GM23338 (cell line): ENCODE measurements at regions not wholly inside any gene's neighbourhood (a gene's known extent, or its start where the extent isn't known, plus 50 kb on each side); places are given as distances from the start of the nearest gene placed in this dataset.

ENCODE experiments used
- ATAC-seq: fragments of 200-7000 bp; cut with Tn5 transposase; 3 replicates; pipeline ENCODE4 v1.9.1; 2020
- DNase-seq: peaks from one replicate; pipeline ENCODE4 v3.0.0-alpha.2; 2015; ENCODE audit warnings: low spot score
- H2AFZ ChIP-seq: fragments of 200-600 bp; sonication (generic); 2 replicates; pipeline ENCODE4 v1.8.0; 2016; ENCODE audit warnings: antibody characterized with exemption, mild to moderate bottlenecking, moderate library complexity
- H3F3A ChIP-seq: fragments of 200-600 bp; sonication (generic); replicated peaks from 2 replicates; pipeline ENCODE4 v1.8.0; 2017; ENCODE audit warnings: antibody characterized with exemption, mixed run types, low read depth
- H3K27ac ChIP-seq: fragments of 200-600 bp; sonication (generic); 2 replicates; pipeline ENCODE4 v1.6.1; 2016; ENCODE audit warnings: low read depth
- H3K27me3 ChIP-seq: fragments of 200-600 bp; sonication (generic); 2 replicates; pipeline ENCODE4 v1.8.0; 2016; ENCODE audit warnings: mild to moderate bottlenecking, mixed run types, moderate library complexity; ENCODE audit not compliant: insufficient read depth
- H3K36me3 ChIP-seq: fragments of 200-600 bp; sonication (generic); 2 replicates; pipeline ENCODE4 v1.8.0; 2016; ENCODE audit warnings: mild to moderate bottlenecking; ENCODE audit not compliant: insufficient read depth
- H3K4me1 ChIP-seq: fragments of 200-600 bp; sonication (generic); 2 replicates; pipeline ENCODE4 v1.8.0; 2016; ENCODE audit warnings: mild to moderate bottlenecking, moderate library complexity; ENCODE audit not compliant: insufficient read depth
- H3K4me2 ChIP-seq: fragments of 200-600 bp; sonication (generic); 2 replicates; pipeline ENCODE4 v1.7.1; 2017; ENCODE audit warnings: mixed run types
- H3K4me3 ChIP-seq: fragments of 200-600 bp; sonication (generic); 2 replicates; pipeline ENCODE4 v1.6.1; 2016; ENCODE audit warnings: mixed run types
- H3K79me2 ChIP-seq: fragments of 200-600 bp; sonication (generic); replicated peaks from 2 replicates; pipeline ENCODE4 v1.8.0; 2017; ENCODE audit warnings: mild to moderate bottlenecking; ENCODE audit not compliant: insufficient read depth
- H3K9me2 ChIP-seq: fragments of 200-600 bp; sonication (generic); 2 replicates; pipeline ENCODE4 v1.8.0; 2017; ENCODE audit not compliant: insufficient read depth
- H4K20me1 ChIP-seq: fragments of 200-600 bp; sonication (generic); replicated peaks from 2 replicates; pipeline ENCODE4 v1.8.0; 2017; ENCODE audit warnings: mild to moderate bottlenecking; ENCODE audit not compliant: insufficient read depth
- H3K27ac Mint-ChIP-seq: 2 replicates; pipeline ENCODE4 v1.8.0; 2020; ENCODE audit warnings: inconsistent platforms, mild to moderate bottlenecking, moderate library complexity, mixed read lengths
- H3K27me3 Mint-ChIP-seq: 3 replicates; pipeline ENCODE4 v1.8.0; 2022; ENCODE audit warnings: low read depth, mild to moderate bottlenecking, moderate library complexity, mixed read lengths, inconsistent platforms; ENCODE audit not compliant: insufficient read depth, poor library complexity
- H3K36me3 Mint-ChIP-seq: 3 replicates; pipeline ENCODE4 v1.8.0; 2021; ENCODE audit warnings: low read depth, mild to moderate bottlenecking, inconsistent platforms, moderate library complexity, mixed read lengths
- H3K4me1 Mint-ChIP-seq: 3 replicates; pipeline ENCODE4 v1.8.0; 2020; ENCODE audit warnings: mild to moderate bottlenecking, inconsistent platforms, mixed read lengths
- H3K4me3 Mint-ChIP-seq: 3 replicates; pipeline ENCODE4 v1.8.0; 2021; ENCODE audit warnings: moderate library complexity, mild to moderate bottlenecking, inconsistent platforms, mixed read lengths
- H3K9me3 Mint-ChIP-seq: 3 replicates; pipeline ENCODE4 v1.8.0; 2020; ENCODE audit warnings: moderate library complexity, mild to moderate bottlenecking, inconsistent platforms, mixed read lengths
- CREB1 ChIP-seq: fragments of 250-450 bp; sonication (Bioruptor Pico); IDR thresholded peaks from 2 replicates; pipeline ENCODE4 v1.5.0; 2020; ENCODE audit warnings: low read depth, mild to moderate bottlenecking, moderate library complexity
- CTCF ChIP-seq, 2 experiments: fragments of 200-600 bp in 1 of 2; sonication (generic) in 1 of 2; conservative IDR thresholded peaks; 2 replicates each; pipeline versions ENCODE4 v1.5.1 to v1.6.1; 2016 to 2017; ENCODE audit warnings: antibody characterized with exemption in 2 of 2, low read depth in 2 of 2, mild to moderate bottlenecking in 2 of 2, moderate library complexity in 1 of 2
- EZH2phosphoT487 ChIP-seq: fragments of 200-600 bp; sonication (generic); IDR thresholded peaks from one replicate; pipeline ENCODE4 v1.8.1; 2018; ENCODE audit warnings: antibody characterized with exemption; ENCODE audit not compliant: unreplicated experiment
- NANOG ChIP-seq: IDR thresholded peaks from 2 replicates; pipeline ENCODE4 v1.6.1; 2016; ENCODE audit warnings: antibody characterized with exemption, borderline replicate concordance
- POLR2AphosphoS5 ChIP-seq: IDR thresholded peaks from 2 replicates; pipeline ENCODE4 v1.6.1; 2016; ENCODE audit warnings: antibody characterized with exemption, low read depth
- REST ChIP-seq: IDR thresholded peaks from one replicate; pipeline ENCODE4 v1.6.1; 2018; ENCODE audit warnings: antibody characterized with exemption; ENCODE audit not compliant: unreplicated experiment
- STAT1 ChIP-seq: IDR thresholded peaks from one replicate; pipeline ENCODE4 v1.6.1; 2016; ENCODE audit warnings: antibody characterized with exemption; ENCODE audit not compliant: unreplicated experiment
- ZNF331 ChIP-seq: fragments of 250-450 bp; sonication (Bioruptor Pico); IDR thresholded peaks from 2 replicates; pipeline ENCODE4 v1.5.0; 2020; ENCODE audit warnings: low read depth, mild to moderate bottlenecking, moderate library complexity
- TF ChIP-seq, protein P1 (sequence below): fragments of 250-450 bp; sonication (Bioruptor Pico); IDR thresholded peaks from 2 replicates; pipeline ENCODE4 v1.5.0; 2020; ENCODE audit warnings: mild to moderate bottlenecking, moderate library complexity

GRCh38 chr10:8800426-8800825, 745.9 kb downstream of the GATA3 start (continued):
- TF ChIP-seq, protein P1, sequence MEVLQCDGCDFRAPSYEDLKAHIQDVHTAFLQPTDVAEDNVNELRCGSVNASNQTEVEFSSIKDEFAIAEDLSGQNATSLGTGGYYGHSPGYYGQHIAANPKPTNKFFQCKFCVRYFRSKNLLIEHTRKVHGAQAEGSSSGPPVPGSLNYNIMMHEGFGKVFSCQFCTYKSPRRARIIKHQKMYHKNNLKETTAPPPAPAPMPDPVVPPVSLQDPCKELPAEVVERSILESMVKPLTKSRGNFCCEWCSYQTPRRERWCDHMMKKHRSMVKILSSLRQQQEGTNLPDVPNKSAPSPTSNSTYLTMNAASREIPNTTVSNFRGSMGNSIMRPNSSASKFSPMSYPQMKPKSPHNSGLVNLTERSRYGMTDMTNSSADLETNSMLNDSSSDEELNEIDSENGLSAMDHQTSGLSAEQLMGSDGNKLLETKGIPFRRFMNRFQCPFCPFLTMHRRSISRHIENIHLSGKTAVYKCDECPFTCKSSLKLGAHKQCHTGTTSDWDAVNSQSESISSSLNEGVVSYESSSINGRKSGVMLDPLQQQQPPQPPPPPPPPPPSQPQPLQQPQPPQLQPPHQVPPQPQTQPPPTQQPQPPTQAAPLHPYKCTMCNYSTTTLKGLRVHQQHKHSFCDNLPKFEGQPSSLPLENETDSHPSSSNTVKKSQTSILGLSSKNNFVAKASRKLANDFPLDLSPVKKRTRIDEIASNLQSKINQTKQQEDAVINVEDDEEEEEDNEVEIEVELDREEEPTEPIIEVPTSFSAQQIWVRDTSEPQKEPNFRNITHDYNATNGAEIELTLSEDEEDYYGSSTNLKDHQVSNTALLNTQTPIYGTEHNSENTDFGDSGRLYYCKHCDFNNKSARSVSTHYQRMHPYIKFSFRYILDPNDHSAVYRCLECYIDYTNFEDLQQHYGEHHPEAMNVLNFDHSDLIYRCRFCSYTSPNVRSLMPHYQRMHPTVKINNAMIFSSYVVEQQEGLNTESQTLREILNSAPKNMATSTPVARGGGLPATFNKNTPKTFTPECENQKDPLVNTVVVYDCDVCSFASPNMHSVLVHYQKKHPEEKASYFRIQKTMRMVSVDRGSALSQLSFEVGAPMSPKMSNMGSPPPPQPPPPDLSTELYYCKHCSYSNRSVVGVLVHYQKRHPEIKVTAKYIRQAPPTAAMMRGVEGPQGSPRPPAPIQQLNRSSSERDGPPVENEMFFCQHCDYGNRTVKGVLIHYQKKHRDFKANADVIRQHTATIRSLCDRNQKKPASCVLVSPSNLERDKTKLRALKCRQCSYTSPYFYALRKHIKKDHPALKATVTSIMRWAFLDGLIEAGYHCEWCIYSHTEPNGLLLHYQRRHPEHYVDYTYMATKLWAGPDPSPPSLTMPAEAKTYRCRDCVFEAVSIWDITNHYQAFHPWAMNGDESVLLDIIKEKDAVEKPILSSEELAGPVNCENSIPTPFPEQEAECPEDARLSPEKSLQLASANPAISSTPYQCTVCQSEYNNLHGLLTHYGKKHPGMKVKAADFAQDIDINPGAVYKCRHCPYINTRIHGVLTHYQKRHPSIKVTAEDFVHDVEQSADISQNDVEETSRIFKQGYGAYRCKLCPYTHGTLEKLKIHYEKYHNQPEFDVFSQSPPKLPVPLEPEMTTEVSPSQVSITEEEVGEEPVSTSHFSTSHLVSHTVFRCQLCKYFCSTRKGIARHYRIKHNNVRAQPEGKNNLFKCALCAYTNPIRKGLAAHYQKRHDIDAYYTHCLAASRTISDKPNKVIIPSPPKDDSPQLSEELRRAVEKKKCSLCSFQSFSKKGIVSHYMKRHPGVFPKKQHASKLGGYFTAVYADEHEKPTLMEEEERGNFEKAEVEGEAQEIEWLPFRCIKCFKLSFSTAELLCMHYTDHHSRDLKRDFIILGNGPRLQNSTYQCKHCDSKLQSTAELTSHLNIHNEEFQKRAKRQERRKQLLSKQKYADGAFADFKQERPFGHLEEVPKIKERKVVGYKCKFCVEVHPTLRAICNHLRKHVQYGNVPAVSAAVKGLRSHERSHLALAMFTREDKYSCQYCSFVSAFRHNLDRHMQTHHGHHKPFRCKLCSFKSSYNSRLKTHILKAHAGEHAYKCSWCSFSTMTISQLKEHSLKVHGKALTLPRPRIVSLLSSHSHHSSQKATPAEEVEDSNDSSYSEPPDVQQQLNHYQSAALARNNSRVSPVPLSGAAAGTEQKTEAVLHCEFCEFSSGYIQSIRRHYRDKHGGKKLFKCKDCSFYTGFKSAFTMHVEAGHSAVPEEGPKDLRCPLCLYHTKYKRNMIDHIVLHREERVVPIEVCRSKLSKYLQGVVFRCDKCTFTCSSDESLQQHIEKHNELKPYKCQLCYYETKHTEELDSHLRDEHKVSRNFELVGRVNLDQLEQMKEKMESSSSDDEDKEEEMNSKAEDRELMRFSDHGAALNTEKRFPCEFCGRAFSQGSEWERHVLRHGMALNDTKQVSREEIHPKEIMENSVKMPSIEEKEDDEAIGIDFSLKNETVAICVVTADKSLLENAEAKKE (CRISPR knock-in tag) = no peak
- no peak for TF ChIP-seq CREB1 (CRISPR knock-in tag)
- TF ChIP-seq NANOG = no peak

DNA sequence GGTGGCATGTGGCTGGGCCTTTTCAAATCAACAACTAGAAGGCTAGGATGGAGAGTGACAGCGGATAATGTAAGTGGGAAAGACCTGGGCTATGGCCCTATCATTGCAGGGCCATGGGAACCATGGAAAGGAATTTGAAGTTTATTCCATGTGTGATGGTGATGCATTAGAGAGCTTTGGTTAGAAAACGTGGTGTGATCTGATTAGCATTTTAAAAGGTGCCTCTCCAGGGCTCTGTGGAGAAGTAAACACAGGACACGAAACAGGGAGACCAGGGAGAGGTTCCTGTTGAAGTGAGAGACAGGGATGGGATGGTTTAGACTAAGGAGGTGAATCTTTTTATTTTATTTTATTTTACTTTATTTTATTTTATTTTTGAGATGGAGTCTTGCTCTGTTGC, 749.5 kb downstream of the GATA3 start:
- Histone ChIP-seq H3K4me1 (no peaks in the 10 kb centered on the region), H3K4me3 (no peak overlapping the region), H3K4me2 (no peak overlapping the region), H3F3A (no peaks in the 10 kb centered on the region), H3K27me3 (no peaks in the 10 kb centered on the region; the same call in 1 of the 2 replicates), H2AFZ (no peak overlapping the region), H3K36me3 (no peaks in the 10 kb centered on the region), H4K20me1 (no peaks in the 10 kb centered on the region), H3K79me2 (no peaks in the 10 kb centered on the region), H3K9me2 (no peaks in the 10 kb centered on the region), H3K27ac (no peak overlapping the region)
- peak; percentile 89 for ATAC-seq
- DNase-seq = peak; percentile 24
- H3K36me3 Mint-ChIP-seq = peaks cover 3% of the 10 kb centered on the region; the same call in 1 of the 3 replicates
- no peak overlapping the region for H3K4me3 Mint-ChIP-seq
- no peak overlapping the region for H3K27ac Mint-ChIP-seq
- TF ChIP-seq ZNF331 (CRISPR knock-in tag) (no peak), STAT1 (no peak), EZH2phosphoT487 (no peak), CTCF (conservative IDR thresholded peaks at IDR 0.05; ENCODE audit: low read depth in 2 of 2) (no peak), REST (no peak), POLR2AphosphoS5 (no peak), CREB1 (CRISPR knock-in tag) (no peak)
- peaks cover 5% of the 10 kb centered on the region; the same call in 2 of the 3 replicates for H3K9me3 Mint-ChIP-seq
- peaks cover 14% of the 10 kb centered on the region for H3K4me1 Mint-ChIP-seq
- peaks cover 4% of the 10 kb centered on the region for H3K27me3 Mint-ChIP-seq
